Chondrocyte (in vitro differentiated cells): ENCODE measurements at regions not wholly inside any gene's neighbourhood (a gene's known extent, or its start where the extent isn't known, plus 50 kb on each side); places are given as distances from the start of the nearest gene placed in this dataset.

Source experiments
- DNase-seq: peaks from one replicate; pipeline ENCODE4 v3.0.0; 2021; ENCODE audit warnings: mixed read lengths, low spot score
- H3K27ac Mint-ChIP-seq: one replicate; pipeline ENCODE4 v1.8.0; 2021; ENCODE audit warnings: mild to moderate bottlenecking, moderate library complexity, mixed read lengths; ENCODE audit not compliant: unreplicated experiment
- H3K27me3 Mint-ChIP-seq: 2 replicates; pipeline ENCODE4 v1.8.0; 2021; ENCODE audit warnings: low read depth, mixed read lengths
- H3K36me3 Mint-ChIP-seq: 2 replicates; pipeline ENCODE4 v1.8.0; 2021; ENCODE audit warnings: low read depth, mixed read lengths
- H3K4me1 Mint-ChIP-seq: 2 replicates; pipeline ENCODE4 v1.8.0; 2021; ENCODE audit warnings: low read depth, mild to moderate bottlenecking, mixed read lengths
- H3K4me3 Mint-ChIP-seq: one replicate; pipeline ENCODE4 v1.8.0; 2021; ENCODE audit warnings: mild to moderate bottlenecking, moderate library complexity, mixed read lengths; ENCODE audit not compliant: unreplicated experiment
- H3K9me3 Mint-ChIP-seq: 2 replicates; pipeline ENCODE4 v1.8.0; 2021; ENCODE audit warnings: low read depth, mixed read lengths
- TF ChIP-seq, protein P1 (sequence below): fragments of 200-600 bp; sonication (generic); IDR thresholded peaks from 2 replicates; pipeline ENCODE4 v1.5.0; 2021; ENCODE audit warnings: antibody characterized with exemption, mild to moderate bottlenecking, moderate library complexity

DNA sequence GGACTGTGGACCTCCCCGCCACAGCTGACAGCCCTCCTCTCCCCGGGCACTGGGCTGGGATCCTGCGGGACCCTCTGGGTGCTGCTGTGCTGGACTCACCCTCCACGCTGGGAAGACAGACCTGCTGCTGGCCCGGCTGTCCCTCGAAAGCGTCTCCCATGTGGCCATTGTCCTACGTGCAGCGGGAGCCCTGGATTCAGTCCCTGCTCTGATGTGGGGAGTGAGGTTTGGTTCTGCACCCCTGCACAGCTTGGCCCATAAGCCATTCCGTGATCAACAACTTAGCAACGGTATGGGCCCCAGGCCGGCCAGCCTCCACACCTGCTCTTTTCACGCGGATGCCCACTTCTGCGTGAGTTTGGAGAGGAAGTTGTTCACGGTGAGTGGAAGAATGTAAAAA is 195.2 kb downstream of the TEX29 start:
- no peaks in the 10 kb centered on the region for H3K36me3 Mint-ChIP-seq
- H3K27me3 Mint-ChIP-seq = peaks cover 34% of the 10 kb centered on the region
- TF ChIP-seq, protein P1, sequence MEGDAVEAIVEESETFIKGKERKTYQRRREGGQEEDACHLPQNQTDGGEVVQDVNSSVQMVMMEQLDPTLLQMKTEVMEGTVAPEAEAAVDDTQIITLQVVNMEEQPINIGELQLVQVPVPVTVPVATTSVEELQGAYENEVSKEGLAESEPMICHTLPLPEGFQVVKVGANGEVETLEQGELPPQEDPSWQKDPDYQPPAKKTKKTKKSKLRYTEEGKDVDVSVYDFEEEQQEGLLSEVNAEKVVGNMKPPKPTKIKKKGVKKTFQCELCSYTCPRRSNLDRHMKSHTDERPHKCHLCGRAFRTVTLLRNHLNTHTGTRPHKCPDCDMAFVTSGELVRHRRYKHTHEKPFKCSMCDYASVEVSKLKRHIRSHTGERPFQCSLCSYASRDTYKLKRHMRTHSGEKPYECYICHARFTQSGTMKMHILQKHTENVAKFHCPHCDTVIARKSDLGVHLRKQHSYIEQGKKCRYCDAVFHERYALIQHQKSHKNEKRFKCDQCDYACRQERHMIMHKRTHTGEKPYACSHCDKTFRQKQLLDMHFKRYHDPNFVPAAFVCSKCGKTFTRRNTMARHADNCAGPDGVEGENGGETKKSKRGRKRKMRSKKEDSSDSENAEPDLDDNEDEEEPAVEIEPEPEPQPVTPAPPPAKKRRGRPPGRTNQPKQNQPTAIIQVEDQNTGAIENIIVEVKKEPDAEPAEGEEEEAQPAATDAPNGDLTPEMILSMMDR = no peak
- H3K27ac Mint-ChIP-seq = no peak overlapping the region
- peak; percentile 71 for DNase-seq
- H3K4me3 Mint-ChIP-seq = no peak overlapping the region
- no peaks in the 10 kb centered on the region for H3K9me3 Mint-ChIP-seq
- H3K4me1 Mint-ChIP-seq = peaks cover 5% of the 10 kb centered on the region

DNA sequence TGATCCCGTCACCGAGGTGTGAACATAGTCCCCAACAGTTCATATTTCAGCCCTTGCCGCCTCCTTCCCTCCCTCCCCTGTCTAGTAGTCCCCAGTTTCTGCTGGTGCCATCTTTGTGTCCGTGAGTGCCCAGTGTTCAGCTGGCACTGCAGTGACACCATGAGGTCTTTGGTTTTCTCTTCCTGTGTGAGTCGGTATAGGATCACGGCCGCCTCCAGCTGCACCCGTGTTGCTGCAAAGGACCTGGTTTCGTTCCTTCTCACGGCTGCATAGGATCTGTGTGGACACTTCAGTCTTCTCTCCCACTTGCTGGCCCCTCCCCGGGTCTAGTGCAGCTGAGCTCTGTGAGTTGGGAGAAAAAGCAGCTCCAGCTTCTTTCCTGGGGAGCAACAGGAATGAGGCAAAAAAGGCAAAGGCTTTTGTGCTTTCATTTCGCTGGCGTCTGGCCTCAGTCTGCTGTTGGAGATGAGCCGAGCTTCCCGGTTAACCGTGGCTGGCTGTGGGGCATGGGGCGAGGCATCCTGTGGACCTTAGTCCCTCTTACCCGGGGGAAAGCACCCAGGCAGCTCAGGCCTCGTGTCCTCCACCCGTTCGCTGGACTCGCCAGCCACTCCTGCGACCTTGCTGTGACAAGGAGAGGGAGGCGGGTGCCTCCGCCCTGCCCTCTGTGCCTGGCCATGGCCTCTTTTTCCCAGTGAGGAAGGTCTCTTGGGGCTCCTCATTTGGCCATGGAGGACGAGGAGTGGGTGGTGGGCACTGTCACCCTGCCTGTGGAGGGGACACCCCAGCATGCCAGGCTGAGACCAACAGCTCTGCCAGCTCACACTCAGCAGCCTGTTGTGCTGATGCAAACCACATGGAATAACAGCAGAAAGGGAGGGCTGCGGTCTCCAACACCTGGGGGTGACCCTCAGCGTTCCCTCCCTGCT is 196.5 kb downstream of the TEX29 start:
- TF ChIP-seq, protein P1 = no peak
- H3K36me3 Mint-ChIP-seq = no peaks in the 10 kb centered on the region
- H3K4me1 Mint-ChIP-seq = peaks cover 4% of the 10 kb centered on the region
- no peaks in the 10 kb centered on the region for H3K9me3 Mint-ChIP-seq
- peaks cover 35% of the 10 kb centered on the region for H3K27me3 Mint-ChIP-seq
- no peak overlapping the region for H3K27ac Mint-ChIP-seq
- no peak overlapping the region for H3K4me3 Mint-ChIP-seq
- peak; percentile 84 for DNase-seq

DNA sequence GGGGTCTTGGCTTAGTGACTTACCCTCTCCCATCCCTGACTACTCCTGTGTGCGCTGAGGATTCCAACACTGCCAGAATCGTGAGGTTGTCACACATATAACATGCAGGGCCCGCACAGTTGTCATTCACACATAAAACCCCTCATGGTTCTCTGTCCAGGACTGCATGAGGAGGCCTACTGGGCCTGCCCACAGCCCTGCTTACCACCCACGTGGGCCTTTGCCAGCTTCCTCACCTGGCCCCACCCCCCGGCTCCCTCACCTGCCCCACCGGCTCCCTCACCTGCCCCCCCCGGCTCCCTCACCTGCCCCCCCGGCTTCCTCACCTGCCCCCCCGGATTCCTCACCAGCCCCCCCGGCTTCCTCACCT is 197.2 kb downstream of the TEX29 start:
- H3K4me1 Mint-ChIP-seq = no peaks in the 10 kb centered on the region
- TF ChIP-seq, protein P1 = no peak
- no peak overlapping the region for H3K27ac Mint-ChIP-seq
- no peaks in the 10 kb centered on the region for H3K9me3 Mint-ChIP-seq
- no peaks in the 10 kb centered on the region for H3K36me3 Mint-ChIP-seq
- DNase-seq = no peak
- H3K27me3 Mint-ChIP-seq = peaks cover 31% of the 10 kb centered on the region
- H3K4me3 Mint-ChIP-seq = no peak overlapping the region

DNA sequence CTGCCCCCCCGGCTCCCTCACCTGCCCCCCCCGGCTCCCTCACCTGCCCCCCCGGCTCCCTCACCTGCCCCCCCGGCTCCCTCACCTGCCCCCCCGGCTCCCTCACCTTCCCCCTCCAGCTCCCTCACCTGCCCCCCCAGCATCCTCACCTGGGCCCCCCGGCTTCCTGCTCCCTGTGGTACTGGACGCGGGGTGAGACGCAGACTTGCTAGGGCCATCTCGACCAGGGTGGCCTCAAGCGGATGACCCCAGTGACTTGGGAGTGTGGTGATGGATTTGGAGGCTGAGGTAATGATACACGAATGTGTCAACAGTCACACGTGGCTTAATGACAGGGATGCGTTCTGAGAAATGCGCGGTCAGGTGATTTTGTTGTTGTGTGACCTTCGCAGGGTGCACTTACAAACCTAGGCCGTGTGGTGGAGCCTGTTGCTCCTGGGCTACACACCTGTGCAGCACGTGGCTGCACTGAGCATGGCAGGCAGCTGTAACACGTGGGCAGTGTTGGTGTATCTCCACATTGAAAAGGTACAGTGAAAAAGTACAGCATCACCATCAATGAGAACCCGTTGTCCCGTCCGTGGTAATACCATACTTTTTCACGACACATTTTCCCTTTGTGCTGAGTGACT is 197.8 kb downstream of the TEX29 start:
- H3K27ac Mint-ChIP-seq = no peak overlapping the region

DNA sequence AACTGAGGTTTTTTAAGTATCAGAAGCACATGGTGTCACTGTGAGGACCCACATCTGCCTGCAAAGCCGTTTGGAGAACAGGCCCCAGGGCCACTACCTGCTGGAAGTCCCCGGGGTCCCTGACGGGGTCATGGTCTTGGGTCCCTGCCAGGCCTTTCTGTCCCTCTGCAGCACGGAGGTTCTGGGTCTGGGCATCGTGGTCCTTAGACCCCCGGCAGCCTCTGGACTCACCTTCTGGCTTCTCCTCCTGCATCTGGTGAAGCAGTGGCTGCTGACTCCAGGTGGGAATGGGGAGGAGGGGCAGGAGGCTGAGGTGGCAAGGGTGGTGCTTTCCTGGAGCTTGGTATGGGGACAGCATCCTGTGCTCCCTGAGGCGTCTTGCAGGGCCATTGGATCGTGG is 198.6 kb downstream of the TEX29 start:
- peak; percentile 85 for DNase-seq
- H3K36me3 Mint-ChIP-seq = no peaks in the 10 kb centered on the region
- no peaks in the 10 kb centered on the region for H3K4me1 Mint-ChIP-seq
- no peak overlapping the region for H3K27ac Mint-ChIP-seq
- H3K27me3 Mint-ChIP-seq = peaks cover 24% of the 10 kb centered on the region
- TF ChIP-seq, protein P1 = no peak
- H3K4me3 Mint-ChIP-seq = no peak overlapping the region
- H3K9me3 Mint-ChIP-seq = no peaks in the 10 kb centered on the region

More for the DNA sequence above, 197.8 kb downstream of the TEX29 start:
- peak; percentile 49 for DNase-seq
- H3K4me3 Mint-ChIP-seq = no peak overlapping the region
- TF ChIP-seq, protein P1 = no peak
- no peaks in the 10 kb centered on the region for H3K9me3 Mint-ChIP-seq
- no peaks in the 10 kb centered on the region for H3K4me1 Mint-ChIP-seq
- H3K27me3 Mint-ChIP-seq = peaks cover 25% of the 10 kb centered on the region
- no peaks in the 10 kb centered on the region for H3K36me3 Mint-ChIP-seq
